EL (cell line): ENCODE measurements at regions not wholly inside any gene's neighbourhood (a gene's known extent, or its start where the extent isn't known, plus 50 kb on each side); places are given as distances from the start of the nearest gene placed in this dataset.
"Not testable (repeated sequence)": the region's sequence is repeated elsewhere in the genome, so short reads cannot be mapped to it uniquely, and the experiment has no call there.

ENCODE experiments used
- DNase-seq: peaks from one replicate; pipeline ENCODE4 v3.0.0-alpha.2; 2016

DNA sequence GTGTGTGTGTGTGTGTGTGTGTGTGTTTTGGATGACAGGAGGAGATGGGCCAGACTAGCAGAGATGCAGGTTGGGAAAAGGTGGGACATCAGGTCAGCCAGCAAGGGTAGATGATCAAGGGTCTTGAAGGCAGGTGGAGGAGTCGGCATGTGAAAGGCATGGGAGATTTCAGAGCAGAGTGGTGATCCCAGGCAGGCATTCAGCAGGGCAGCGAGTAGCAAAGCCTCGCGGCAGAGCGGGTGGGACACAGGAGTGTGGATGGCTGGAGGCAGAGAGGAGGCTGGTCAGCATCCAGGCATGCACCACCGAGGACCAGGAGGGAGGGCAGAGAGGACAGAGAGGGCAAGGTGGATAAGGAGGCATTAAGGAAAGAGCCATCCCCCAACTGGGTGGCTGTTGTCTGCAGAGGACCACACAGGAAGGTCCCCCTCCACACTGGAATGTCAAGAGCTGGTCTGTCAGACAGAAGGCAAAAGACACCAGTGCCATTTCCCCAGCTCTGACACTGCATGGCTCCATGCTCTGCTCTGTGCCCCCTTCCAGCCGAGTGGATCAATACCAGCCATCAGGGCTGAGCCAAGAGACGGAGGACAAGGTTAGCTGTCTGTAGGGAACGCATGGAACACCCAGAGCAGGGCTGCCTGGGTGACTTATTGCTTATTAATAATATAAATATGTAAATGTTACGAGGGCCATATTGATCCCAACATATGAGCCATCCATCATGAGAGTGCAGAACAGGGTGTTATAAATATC, 74.8 kb upstream of the RPL38 start:
- DNase-seq, result no peak

- DNase-seq, result not testable (repeated sequence)
Measured at GRCh38 chr17:74129800-74130199, 73.7 kb upstream of the RPL38 start.

DNA sequence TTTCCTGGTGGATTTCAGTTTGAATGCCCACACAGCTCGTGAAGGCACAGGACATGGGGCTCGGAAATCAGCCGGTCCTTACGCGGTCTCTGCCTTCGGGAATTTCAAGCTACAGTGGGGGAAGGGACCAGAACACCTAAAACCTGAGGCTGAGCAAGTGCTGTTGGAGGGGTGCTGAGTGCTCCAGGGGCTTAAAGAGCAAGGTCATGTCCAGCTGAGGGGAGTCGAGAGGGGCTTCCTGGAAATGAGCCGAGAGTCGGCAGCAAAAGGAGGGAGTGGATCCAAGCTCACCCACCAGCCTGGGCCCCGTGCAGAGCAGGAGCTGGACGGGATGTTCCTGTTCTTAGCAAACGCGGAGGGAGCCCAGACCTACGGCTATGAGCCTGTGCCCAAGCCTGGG, 73.2 kb upstream of the RPL38 start:
- no peak for DNase-seq

DNA sequence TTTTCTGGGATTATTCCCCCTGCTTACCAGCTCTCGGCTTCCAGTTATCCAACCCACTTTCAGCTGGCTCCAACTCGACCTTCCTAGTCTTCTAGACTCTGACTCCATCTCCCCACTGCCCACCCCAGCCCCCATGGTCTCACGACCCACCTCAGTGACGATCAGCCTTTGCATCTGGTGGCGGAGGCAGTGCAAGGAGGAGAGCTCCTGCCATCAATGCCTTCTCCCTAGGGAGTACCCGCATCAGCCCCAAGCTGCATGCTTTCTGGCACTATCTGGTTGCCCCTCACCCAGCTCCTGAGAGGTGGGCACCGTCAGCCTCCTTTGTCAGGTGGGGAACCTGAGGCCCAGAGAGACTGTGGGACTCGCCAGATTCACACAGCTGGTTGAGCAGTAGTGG, 72.6 kb upstream of the RPL38 start:
- DNase-seq, result no peak

DNA sequence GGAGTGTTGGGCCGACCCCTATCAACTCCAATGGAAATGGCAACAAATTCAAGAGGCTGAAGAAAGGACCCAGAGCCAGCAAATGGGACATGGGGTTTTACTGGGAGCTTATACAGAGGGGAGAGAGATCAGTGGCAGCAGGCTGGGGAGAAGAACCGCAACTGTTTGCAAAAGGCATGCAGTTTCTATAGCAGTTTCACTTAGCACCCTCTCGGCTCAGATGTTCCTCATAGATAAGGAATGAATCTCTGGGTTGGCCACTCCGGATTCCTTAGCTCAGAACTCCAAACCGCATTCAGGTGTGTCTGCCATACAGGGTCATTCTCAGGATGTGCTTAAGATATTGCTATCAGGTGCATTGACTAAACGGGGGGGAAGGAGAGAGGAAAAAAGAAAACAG, 71.1 kb upstream of the RPL38 start:
- no peak for DNase-seq

- DNase-seq, result no peak
Measured at GRCh38 chr17:74133740-74134139, 69.7 kb upstream of the RPL38 start.

DNA sequence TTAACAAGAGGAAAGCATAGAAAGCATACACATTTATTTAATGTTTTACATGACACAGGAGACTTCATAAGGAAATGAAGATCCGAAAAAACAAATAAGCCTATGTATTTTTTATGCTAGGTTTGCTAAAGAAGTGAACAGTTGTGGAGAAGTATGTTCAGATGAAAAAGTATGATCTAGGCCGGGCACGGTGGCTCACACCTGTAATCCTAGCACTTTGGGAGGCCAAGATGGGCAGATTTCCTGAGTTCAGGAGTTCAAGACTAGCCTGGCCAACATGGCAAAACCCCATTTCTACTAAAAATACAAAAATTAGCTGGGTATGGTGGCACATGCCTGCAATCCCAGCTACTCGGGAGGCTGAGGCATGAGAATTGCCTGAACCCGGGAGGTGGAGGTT, 69.2 kb upstream of the RPL38 start:
- not testable (repeated sequence) for DNase-seq

DNA sequence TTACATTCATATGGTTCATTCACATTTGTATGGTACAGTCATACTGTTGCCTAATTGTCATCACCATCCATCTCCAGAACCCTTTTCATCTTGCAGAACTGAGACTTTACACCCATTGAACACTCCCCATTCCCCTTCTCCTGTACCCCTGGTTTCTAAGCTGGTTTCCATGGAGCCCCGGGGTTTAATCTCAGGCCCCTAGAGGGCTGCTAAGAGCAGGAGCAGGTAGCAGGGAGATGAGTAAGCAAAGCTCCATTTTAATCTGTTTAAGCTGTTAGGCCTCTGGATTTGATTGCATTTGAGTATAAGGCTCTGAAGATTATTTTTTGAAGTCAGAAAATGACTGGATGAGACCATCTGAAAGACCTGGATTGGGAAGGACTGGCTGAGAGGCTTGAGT, 68.5 kb upstream of the RPL38 start:
- no peak for DNase-seq

- DNase-seq, result no peak
Measured at GRCh38 chr17:74135391-74136167, 67.9 kb upstream of the RPL38 start.

DNA sequence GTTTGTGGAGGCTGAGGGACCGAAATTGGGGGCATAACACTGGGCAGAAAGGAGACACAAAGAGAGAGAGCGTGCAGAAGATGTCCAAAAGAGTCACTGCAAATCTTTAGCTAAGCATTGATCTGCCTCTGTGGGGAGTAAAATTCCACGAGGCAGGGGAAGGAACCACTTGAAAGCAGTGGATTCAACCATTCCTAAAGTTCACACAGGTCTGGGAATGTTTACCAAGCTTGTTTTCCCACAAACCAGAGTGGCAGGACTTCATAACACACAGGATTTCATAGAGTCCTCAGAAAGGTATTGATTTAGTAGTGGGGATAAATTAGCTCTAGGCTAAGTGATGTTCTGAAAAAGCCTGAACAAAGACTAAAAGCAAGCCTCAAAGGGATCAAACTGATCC, 66.1 kb upstream of the RPL38 start:
- DNase-seq, result no peak

- DNase-seq, result no peak
Measured at GRCh38 chr17:74139120-74139519, 64.4 kb upstream of the RPL38 start.

DNA sequence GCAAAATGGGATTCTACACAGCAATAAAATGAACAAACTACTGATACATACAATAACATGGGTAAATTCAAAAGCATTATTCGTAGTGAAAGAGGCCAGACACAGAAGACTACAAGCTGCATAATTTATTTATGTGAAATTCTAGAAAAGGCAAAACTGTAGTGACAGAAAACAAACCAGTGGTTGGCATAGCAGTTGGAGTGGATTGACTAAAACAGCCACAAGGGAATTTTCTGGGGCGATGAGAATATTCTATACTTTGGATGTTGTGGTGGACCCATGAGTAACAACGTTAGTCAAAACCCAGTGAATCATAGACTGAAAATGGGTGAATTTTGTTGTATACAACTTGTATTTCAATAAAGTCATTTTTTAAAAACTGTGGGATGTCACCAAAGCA, 63.2 kb upstream of the RPL38 start:
- no peak for DNase-seq

DNA sequence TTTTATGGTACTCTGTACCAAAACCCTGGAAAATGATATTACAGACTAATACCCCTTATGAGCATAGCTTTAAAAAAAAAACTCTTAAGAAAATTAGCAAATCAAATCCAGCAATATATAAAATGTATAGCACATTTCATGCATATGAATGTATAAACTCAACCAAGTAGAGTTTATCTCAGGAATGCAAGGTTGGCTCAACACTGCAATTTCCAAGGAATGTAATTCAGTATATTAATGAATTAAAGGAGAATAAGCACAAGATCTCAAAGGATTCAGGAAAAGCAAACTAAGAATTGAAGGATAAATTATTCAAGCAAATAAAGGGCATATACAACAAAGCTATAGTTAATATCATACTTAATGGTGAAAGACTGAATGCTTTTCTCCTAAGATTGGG, 61.9 kb upstream of the RPL38 start:
- no peak for DNase-seq

GRCh38 chr17:74143318-74143717, 60.2 kb upstream of the RPL38 start:
- DNase-seq, result not testable (repeated sequence)

- DNase-seq, result no peak
Measured at GRCh38 chr17:74145756-74146155, 57.7 kb upstream of the RPL38 start.

- no peak for DNase-seq
Measured at GRCh38 chr17:74146196-74146595, 57.3 kb upstream of the RPL38 start.

GRCh38 chr17:74147056-74147835, 56.2 kb upstream of the RPL38 start:
- DNase-seq, result no peak

- no peak for DNase-seq
Measured at GRCh38 chr17:74147966-74148365, 55.5 kb upstream of the RPL38 start.

DNA sequence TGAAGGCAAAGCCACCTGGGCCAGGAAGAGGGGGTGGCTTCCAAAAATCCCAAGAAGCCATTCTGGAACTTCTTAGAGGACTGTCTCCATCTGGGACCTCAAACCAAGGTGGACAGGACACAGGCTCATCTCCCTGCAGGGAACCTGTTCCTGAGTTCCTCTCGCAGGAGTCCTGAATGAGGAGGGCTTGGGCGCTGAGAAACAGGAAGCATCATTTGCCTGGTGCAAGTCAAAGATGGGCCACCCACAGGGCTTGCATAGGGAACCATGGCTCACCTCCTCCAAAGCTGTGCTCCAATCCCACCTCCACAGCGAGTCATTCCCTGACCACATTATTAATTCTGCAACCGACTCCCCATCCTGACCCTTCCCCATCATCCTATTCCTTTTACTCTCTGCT, 55.0 kb upstream of the RPL38 start:
- no peak for DNase-seq

- DNase-seq, result no peak
Measured at GRCh38 chr17:74148901-74149596, 54.4 kb upstream of the RPL38 start.

DNA sequence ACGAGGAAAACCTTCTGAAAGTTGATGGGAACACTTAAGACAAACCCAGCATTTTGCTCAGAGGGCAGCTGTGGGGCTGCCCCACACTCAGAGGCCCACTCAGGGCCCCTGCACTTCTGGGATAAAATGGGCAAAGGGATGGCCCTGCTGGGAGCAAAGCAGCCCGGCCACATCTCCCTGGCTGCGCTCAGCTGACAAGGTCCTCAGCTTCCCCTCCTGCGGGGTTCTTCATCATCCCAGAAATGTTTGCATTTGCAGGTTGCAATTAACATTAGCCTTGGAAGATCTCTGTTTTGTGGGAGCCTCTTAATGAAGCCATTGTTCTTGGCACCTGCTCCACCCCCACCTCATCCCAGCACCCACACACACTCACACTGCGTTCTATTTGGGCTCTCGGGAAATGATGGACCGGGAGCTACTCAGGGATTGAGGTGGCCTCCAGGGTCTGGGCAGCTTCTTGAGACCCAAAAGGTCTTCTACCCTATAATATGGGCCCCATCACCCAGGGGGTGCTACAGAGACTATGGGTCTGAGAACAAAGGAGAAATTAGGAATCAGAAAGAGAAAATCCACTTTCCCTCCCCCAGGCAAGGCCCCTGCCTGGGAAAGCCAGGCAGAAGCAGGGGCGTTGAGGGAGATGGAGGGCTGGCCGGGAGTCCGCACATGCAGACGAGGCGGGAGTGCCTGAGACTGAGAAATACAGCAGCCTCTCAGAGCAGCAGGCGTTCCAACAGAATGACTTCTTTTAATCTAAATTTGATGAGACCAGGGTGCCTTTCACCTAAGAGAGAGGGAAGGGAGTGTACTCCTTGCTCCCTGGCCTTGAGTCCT, 53.7 kb upstream of the RPL38 start:
- DNase-seq, result no peak

DNA sequence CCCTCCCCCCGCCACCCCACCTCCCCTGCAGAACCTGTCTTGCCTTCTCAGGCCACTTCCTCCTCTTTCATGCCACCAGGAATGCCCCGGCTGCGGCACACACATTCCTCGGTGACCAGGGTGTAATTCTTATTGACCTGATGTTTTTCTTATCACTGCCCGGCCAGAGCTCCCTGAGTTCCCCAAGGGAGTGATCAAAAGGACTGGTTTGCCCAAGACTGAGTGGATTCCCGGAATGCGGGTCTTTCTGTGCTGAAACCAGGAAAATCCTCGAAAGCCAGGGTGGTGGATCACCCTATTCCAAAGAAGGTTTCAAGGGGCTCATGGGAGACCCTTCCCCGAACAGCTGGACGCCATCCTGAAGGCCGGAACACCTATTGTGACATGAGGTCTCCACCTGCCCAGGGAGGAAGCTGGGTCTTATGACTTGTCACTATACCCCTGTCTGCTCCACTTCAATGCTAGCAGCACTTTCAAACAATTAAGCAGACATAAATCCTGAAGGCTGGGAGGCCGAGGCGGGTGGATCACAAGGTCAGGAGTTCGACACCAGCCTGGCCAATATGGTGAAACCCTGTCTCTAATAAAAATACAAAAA, 53.0 kb upstream of the RPL38 start:
- no peak for DNase-seq
